B cell (primary cell): ENCODE measurements at regions not wholly inside any gene's neighbourhood (a gene's known extent, or its start where the extent isn't known, plus 50 kb on each side); places are given as distances from the start of the nearest gene placed in this dataset.

ENCODE experiments used
- ATAC-seq: fragments of 200-7000 bp; cut with Tn5 transposase; one replicate; pipeline ENCODE4 v1.10.0; 2021; ENCODE audit warnings: low read depth, mild to moderate bottlenecking, moderate number of reproducible peaks, moderate library complexity
- CTCF ChIA-PET: fragments of 350-600 bp; sonication (Branson Sonifier 250); formaldehyde crosslinking; loops from one replicate; lab custom pipeline; 2021; ENCODE audit warnings: antibody characterized with exemption, inconsistent platforms; lab: Charles Lee
- POLR2A ChIA-PET: fragments of 350-600 bp; sonication (Branson Sonifier 250); formaldehyde crosslinking; loops from one replicate; lab custom pipeline; 2021; ENCODE audit warnings: antibody characterized with exemption; lab: Charles Lee
- DNase-seq: peaks from one replicate; pipeline ENCODE4 v3.0.0; 2013
- H2AFZ ChIP-seq: 2 replicates; pipeline ENCODE4 v1.6.1; 2012; ENCODE audit warnings: mild to moderate bottlenecking, low read depth, low read length; ENCODE audit not compliant: insufficient read depth, poor library complexity, severe bottlenecking
- H3K27ac ChIP-seq, 2 donors: 1 replicate in 1 of 2; 2 replicates in 1 of 2; pipeline ENCODE4 v1.5.1; 2012 to 2013; ENCODE audit warnings: low read length in 2 of 2, mild to moderate bottlenecking in 2 of 2, moderate library complexity in 1 of 2
- H3K27me3 ChIP-seq, 4 experiments: fragments of 200-600 bp in 1 of 4; sonication (generic) in 1 of 4; replicated peaks in 1 of 4; 1 replicate in 2 of 4; 2 replicates in 2 of 4; pipeline versions ENCODE4 v1.6.1 to v1.7.0; 2013 to 2016; ENCODE audit warnings: low read length in 3 of 4, mild to moderate bottlenecking in 2 of 4, mixed read lengths in 1 of 4, moderate library complexity in 1 of 4; ENCODE audit not compliant: insufficient read depth in 4 of 4, control insufficient read depth in 3 of 4; ENCODE audit errors: control extremely low read depth in 1 of 4
- H3K36me3 ChIP-seq, 2 experiments: replicated peaks in 1 of 2; 1 replicate in 1 of 2; 2 replicates in 1 of 2; pipeline versions ENCODE4 v1.6.1 to v1.7.1; 2013; ENCODE audit warnings: low read length in 1 of 2; ENCODE audit not compliant: insufficient read depth in 2 of 2, control insufficient read depth in 1 of 2; ENCODE audit errors: control extremely low read depth in 1 of 2, extremely low read depth in 1 of 2
- H3K4me1 ChIP-seq, 2 donors: fragments of 200-600 bp in 1 of 2; sonication (generic) in 1 of 2; 1 replicate in 1 of 2; 2 replicates in 1 of 2; pipeline versions ENCODE4 v1.5.1 to v1.6.1; 2013 to 2017; ENCODE audit warnings: low read length in 2 of 2; ENCODE audit not compliant: control insufficient read depth in 2 of 2, insufficient read depth in 2 of 2
- H3K4me2 ChIP-seq: replicated peaks from 2 replicates; pipeline ENCODE3; 2012; ENCODE audit warnings: mild to moderate bottlenecking, low read depth, low read length; ENCODE audit not compliant: poor library complexity, severe bottlenecking
- H3K4me3 ChIP-seq, 5 experiments: fragments of 200-600 bp in 1 of 5; sonication (generic) in 1 of 5; 1 replicate in 3 of 5; 2 replicates in 2 of 5; pipeline versions ENCODE4 v1.5.1 to v1.7.0; 2011 to 2016; ENCODE audit warnings: low read length in 4 of 5, mild to moderate bottlenecking in 4 of 5, low read depth in 2 of 5, control low read depth in 1 of 5, moderate library complexity in 1 of 5; ENCODE audit not compliant: insufficient read depth in 1 of 5; ENCODE audit errors: control extremely low read depth in 1 of 5, extremely low read depth in 1 of 5
- H3K79me2 ChIP-seq: fragments of 200-600 bp; sonication (generic); one replicate; pipeline ENCODE4 v1.6.0; 2016; ENCODE audit warnings: low read length; ENCODE audit not compliant: control insufficient read depth, insufficient read depth
- H3K9ac ChIP-seq: fragments of 200-600 bp; sonication (generic); 2 replicates; pipeline ENCODE4 v1.6.1; 2017; ENCODE audit warnings: mild to moderate bottlenecking, low read length, moderate library complexity
- H3K9me3 ChIP-seq, 3 donors: one replicate each; pipeline versions ENCODE4 v1.6.1 to v1.7.1; 2013; ENCODE audit warnings: low read length in 2 of 3; ENCODE audit not compliant: control insufficient read depth in 2 of 3, insufficient read depth in 1 of 3; ENCODE audit errors: control extremely low read depth in 1 of 3
- H4K20me1 ChIP-seq: 2 replicates; pipeline ENCODE4 v1.6.0; 2012; ENCODE audit warnings: mild to moderate bottlenecking, low read length; ENCODE audit not compliant: insufficient read depth, control insufficient read depth, poor library complexity, severe bottlenecking
- H3K27ac Mint-ChIP-seq: one replicate; pipeline ENCODE4 v1.8.0; 2021; ENCODE audit warnings: mixed read lengths
- H3K27me3 Mint-ChIP-seq: one replicate; pipeline ENCODE4 v1.8.0; 2021; ENCODE audit warnings: mixed read lengths
- H3K4me1 Mint-ChIP-seq: one replicate; pipeline ENCODE4 v1.8.0; 2021; ENCODE audit warnings: mixed read lengths
- H3K4me3 Mint-ChIP-seq: one replicate; pipeline ENCODE4 v1.8.0; 2021; ENCODE audit warnings: mixed read lengths
- H3K9me3 Mint-ChIP-seq: one replicate; pipeline ENCODE4 v1.8.0; 2022; ENCODE audit warnings: mixed read lengths; ENCODE audit not compliant: insufficient read depth
- EZH2 ChIP-seq: IDR thresholded peaks from 2 replicates; pipeline ENCODE4 v1.6.1; 2012; ENCODE audit warnings: borderline replicate concordance, low read depth, mild to moderate bottlenecking, moderate library complexity, low read length; ENCODE audit not compliant: insufficient read depth, poor library complexity, severe bottlenecking
- whole genome bisulfite sequencing: methylation state at CpG from one replicate; pipeline ENCODE4 v1.1.5; 2013; ENCODE audit warnings: missing lambda C conversion rate; ENCODE audit not compliant: insufficient coverage; 5-methylcytosine and 5-hydroxymethylcytosine counted together
- intact Hi-C: fragments of 100-400 bp; cut with micrococcal nuclease; formaldehyde crosslinking; loops from one replicate; pipeline ENCODE4 v1.10.0; 2022
- TF ChIP-seq, protein P1 (sequence below): fragments of 200-600 bp; IDR thresholded peaks from one replicate; pipeline ENCODE4 v1.8.0; 2022; ENCODE audit warnings: antibody characterized with exemption, mild to moderate bottlenecking

GRCh38 chr11:110979696-110980095, 265.8 kb upstream of the POU2AF2 start:
- Histone ChIP-seq H3K9me3 (peaks cover 2 to 11% (median 7%) of the 10 kb centered on the region in 3 donors), H3K4me1 (no peaks in the 10 kb centered on the region), H3K36me3 (no peaks in the 10 kb centered on the region), H4K20me1 (no peaks in the 10 kb centered on the region), H3K27ac (no peak overlapping the region), H3K79me2 (no peaks in the 10 kb centered on the region), H3K9ac (no peak overlapping the region), H2AFZ (no peak overlapping the region), H3K27me3 (no peaks in the 10 kb centered on the region), H3K4me3 (no peak overlapping the region), H3K4me2 (no peak overlapping the region)
- H3K4me3 Mint-ChIP-seq, result no peak overlapping the region
- H3K27me3 Mint-ChIP-seq, result no peaks in the 10 kb centered on the region
- intact Hi-C loops, result no loop called here
- ATAC-seq (no peak), DNase-seq (no peak)
- TF ChIP-seq, protein P1, sequence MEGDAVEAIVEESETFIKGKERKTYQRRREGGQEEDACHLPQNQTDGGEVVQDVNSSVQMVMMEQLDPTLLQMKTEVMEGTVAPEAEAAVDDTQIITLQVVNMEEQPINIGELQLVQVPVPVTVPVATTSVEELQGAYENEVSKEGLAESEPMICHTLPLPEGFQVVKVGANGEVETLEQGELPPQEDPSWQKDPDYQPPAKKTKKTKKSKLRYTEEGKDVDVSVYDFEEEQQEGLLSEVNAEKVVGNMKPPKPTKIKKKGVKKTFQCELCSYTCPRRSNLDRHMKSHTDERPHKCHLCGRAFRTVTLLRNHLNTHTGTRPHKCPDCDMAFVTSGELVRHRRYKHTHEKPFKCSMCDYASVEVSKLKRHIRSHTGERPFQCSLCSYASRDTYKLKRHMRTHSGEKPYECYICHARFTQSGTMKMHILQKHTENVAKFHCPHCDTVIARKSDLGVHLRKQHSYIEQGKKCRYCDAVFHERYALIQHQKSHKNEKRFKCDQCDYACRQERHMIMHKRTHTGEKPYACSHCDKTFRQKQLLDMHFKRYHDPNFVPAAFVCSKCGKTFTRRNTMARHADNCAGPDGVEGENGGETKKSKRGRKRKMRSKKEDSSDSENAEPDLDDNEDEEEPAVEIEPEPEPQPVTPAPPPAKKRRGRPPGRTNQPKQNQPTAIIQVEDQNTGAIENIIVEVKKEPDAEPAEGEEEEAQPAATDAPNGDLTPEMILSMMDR, result no peak
- TF ChIP-seq EZH2, result no peak
- WGBS, result 89% methylated on average over 1 of the region's 1 CpG
- ChIA-PET CTCF (no interaction called here), POLR2A (no interaction called here)
- H3K27ac Mint-ChIP-seq, result no peak overlapping the region
- H3K4me1 Mint-ChIP-seq, result no peaks in the 10 kb centered on the region
- H3K9me3 Mint-ChIP-seq, result peaks cover 6% of the 10 kb centered on the region

DNA sequence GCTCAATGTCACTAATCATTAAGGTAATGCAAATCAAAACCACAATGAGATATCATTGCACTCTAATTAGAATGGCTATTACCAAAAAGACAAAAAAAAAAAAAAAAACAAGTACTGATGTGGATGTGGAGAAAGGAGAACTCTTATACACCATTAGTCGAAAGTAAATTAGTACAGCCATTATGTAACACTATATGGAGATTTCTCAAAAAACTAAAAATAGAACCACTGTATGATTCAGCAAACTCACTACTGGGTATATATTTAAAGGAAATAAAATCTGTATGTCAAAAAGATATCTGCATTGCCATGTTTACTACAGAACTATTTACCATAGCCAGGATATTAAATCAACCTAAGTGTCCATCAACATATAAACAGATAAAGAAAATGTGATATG, 265.4 kb upstream of the ARHGAP20 start:
- TF ChIP-seq, protein P1, result no peak
- no peak for TF ChIP-seq EZH2
- ChIA-PET POLR2A (no interaction called here), CTCF (no interaction called here)
- no peaks in the 10 kb centered on the region for H3K36me3 ChIP-seq
- Mint-ChIP-seq H3K4me1 (no peaks in the 10 kb centered on the region), H3K9me3 (peaks cover 6% of the 10 kb centered on the region), H3K27ac (no peak overlapping the region), H3K27me3 (no peaks in the 10 kb centered on the region), H3K4me3 (no peak overlapping the region)
- H3K9me3 ChIP-seq, result peaks cover 2 to 11% (median 7%) of the 10 kb centered on the region in 3 donors
- DNase-seq, result no peak
- intact Hi-C loops, result no loop called here
- H4K20me1 ChIP-seq, result no peaks in the 10 kb centered on the region
- no peak overlapping the region for H3K4me2 ChIP-seq
- no peak overlapping the region for H3K27ac ChIP-seq
- no peaks in the 10 kb centered on the region for H3K4me1 ChIP-seq
- H3K27me3 ChIP-seq, result no peaks in the 10 kb centered on the region
- no peak for ATAC-seq
- no peak overlapping the region for H3K9ac ChIP-seq
- no peaks in the 10 kb centered on the region for H3K79me2 ChIP-seq
- H2AFZ ChIP-seq, result no peak overlapping the region
- no peak overlapping the region for H3K4me3 ChIP-seq
- no CpG with 5 or more reads among the region's 1 CpG for WGBS
